CD4-positive, alpha-beta T cell treated with Interleukin-4 for 4 hours (primary cell): ENCODE measurements at regions not wholly inside any gene's neighbourhood (a gene's known extent, or its start where the extent isn't known, plus 50 kb on each side); places are given as distances from the start of the nearest gene placed in this dataset.
A peak's percentile ranks its signal among the peaks of the same experiment; 100 is the strongest.

ENCODE experiments used
- DNase-seq: peaks from one replicate; pipeline ENCODE4 v3.0.0-alpha.2; 2020

DNA sequence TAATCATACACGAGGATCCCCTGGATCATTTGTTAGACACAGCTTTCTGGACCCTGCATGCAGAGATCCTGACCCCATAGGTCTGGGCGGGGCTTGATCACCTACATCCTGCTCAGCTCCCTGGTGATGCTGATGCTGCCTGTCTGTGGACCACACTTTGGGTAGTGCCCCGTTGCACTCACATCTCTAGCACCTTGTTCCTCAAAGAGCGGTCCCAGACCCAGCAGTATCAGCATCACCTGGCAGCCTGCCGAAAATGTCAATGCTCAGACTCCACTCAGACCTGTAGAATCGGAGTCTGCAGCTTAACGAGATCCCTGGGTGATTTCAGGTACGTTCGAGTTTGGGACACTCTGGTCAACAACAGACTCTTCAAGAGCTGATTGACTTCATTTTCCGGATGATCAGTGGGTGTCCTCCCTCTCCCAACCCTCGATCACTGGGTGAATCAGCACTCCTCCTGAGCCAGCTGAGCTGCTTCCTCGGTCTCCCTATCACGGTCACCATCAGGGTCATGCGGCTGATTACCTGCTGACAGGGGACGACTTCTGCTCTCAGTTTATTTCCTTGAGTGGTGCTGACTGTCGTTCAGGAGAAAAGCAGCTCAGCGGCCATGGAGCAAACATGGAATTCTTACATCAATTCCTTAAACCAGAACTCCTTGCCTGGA, 150.6 kb upstream of the RAB12 start:
- no peak for DNase-seq

DNA sequence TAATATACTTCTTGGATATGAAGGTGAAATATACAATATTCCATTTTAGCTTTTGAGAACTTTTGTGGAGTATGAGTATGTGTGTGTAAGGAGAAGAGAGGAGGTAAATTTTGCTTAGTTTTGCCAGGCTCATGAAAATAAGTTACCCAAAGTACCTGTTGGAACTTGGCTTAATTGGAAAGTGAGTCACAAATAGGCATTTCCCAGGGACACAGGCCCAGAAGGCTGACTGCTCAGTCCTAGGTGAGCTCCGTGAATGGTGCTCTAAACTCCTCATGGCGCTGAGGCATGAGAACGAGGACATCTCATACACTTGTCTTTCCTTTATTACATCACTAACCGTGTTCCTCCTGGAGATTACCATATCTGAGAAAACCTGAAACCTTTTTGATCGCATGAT, 148.5 kb upstream of the RAB12 start:
- DNase-seq: no peak

DNA sequence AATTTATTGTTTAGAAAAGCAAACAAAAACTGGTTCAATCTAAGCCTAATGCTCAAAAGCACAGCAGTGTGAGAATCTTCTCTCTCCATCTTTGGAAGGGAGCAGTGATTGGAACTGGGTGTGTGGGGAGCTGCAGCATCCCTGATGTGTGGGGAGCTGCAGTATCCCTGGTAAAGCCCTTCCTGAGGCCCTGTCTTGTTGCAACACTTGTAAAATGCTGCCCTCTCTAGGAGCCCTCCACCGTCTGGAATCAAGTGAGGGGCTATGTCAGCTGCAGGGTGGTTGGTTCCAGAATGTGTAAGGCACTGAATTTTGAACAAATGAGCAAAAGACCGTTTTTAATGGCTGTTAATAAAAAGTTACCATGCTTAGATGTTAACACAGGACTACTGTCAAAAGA, 147.7 kb upstream of the RAB12 start:
- DNase-seq: no peak

DNA sequence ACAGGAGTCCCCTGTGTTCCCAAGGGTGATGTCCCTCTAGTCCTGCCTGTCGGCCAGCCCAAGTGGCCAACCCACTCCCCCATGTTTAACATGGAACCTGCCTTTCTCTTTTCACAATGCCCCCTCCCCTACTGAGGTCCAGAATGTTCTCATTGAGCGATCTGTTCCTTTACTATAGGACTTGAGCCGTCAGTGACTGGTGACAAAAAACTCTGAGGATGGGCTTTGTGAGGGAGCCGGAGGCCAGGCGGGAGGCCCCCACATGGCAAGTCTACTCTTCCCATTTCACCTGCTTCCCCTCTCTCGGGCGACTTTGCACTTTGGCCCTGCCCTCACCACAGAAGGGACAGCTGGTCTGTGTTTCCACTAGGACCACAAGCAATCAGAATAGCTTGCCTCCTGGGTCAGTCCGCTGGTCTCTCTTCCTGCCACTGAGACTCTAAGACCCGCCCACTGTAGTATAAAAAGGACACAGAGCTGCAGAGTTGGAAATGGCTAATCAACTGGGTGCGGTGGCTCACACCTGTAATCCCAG, 146.5 kb upstream of the RAB12 start:
- DNase-seq: no peak

DNA sequence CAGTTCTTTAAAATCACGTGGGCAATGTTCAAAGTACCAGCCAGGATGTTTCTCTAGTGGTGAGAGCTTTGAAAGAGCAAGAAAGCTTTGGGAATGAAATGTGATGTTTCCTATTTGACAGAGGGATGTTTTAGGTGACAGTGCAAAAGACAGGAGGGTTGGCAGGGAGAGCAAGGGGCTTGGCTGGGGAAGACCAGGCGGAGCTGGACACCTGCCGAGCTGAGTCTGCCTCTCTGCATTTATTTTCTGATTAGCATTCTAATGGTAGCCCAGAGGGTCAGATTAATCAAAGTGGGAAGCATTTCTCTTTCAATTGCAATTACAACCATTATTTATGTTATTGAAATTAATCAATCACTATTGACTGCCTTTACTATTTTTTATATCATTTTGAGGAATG, 145.4 kb upstream of the RAB12 start:
- no peak for DNase-seq

DNA sequence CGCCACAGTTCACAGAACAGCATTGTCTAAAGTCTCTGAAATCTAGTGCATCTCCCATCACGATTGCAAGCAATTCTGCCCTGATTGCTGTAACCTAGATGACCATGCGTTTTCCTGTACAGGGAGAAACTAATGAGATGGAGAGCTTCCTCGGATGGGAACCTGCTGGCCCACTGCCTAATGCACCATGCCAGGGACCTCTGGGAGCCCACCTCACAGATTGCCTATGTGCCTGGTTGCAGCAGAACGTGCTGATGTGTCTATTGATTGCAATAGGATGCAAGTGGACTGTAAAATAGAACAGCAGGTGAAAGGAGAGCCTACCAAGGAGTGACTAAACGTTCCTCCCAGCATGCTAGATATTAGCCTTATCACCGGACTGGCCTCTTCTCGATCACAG, 141.0 kb upstream of the RAB12 start:
- DNase-seq: no peak

DNA sequence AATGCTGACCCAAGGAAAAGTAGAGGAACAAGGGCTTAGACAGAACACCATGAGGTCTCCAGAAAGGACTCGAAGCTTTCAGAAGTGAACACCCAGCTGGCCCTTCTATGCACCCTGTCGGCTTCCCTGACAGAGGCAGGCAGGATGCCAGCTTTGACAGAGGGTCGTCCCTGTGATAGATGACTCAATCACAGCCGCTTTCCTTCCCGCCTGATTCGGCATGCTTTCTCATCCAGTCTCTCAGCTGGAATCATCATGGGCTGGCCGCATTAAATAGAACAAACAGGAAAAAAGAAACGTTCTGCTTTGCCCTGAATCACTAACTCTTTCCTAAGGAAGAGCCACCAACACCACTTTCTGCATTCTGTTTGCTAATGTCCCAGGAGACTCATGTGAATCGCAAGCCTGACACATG, 140.3 kb upstream of the RAB12 start:
- no peak for DNase-seq

DNA sequence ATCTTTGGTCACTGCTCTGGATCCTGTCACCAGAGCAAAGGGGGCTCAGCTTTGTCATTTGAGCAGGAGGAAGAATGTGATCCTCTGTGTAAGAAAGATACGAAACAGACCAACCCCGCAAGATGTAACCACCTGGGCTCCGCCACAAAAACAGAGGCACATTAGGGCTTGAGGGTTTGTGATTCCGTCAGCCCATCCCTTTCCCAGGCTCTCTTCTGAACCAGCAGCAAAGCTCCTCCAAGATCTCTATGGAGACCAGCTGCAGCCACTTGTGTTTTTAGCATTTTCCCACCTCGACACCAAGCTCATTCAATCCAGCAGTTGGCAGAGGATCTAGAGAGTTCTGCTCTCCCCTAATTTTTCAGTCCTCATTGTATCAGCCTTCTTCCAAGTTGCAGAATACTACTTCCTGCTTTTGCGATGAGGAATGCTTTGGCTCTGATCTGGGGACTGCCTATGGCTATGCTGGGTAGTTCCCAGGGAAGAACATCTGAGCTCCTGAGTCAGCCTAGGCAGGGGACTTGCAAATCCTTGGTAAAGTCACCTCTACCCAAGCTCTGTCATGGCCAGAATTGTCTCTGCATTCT, 139.6 kb upstream of the RAB12 start:
- no peak for DNase-seq

DNA sequence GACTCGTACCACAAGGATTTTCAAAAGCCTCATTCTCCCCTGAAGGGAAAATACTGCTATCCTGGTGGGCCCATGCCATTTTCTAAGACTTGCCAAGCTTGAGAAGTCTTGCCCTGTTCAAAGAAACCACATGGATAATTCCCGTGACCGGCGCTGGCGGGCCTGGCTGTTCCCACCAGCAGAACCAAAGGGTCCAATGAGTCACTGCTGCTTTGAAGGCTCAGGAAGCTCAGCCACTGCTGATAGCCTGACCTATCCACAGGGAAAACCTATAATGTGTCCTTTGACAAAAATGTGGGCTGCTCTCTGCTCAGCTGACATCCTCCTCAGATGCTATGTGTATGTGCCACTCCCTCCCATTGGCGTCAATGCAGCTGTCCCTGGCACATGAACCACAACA, 137.9 kb upstream of the RAB12 start:
- no peak for DNase-seq

DNA sequence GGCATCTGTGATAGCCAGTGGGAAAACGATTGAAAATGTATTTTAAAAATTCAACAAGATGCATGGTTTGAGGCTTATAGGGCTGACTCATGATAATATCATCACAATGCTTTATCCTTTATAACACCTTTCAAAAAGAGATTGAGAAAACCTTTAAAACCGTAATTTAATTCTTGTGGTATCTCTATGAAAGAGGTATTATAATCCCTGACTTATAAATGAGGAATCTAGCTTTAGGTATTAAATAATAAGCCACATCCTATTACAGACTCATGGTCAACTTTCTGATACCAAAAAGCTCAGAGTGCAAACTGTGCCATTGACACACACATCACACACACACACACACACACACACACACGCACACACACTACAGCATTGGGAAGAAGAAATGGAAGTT, 134.6 kb upstream of the RAB12 start:
- DNase-seq: no peak

DNA sequence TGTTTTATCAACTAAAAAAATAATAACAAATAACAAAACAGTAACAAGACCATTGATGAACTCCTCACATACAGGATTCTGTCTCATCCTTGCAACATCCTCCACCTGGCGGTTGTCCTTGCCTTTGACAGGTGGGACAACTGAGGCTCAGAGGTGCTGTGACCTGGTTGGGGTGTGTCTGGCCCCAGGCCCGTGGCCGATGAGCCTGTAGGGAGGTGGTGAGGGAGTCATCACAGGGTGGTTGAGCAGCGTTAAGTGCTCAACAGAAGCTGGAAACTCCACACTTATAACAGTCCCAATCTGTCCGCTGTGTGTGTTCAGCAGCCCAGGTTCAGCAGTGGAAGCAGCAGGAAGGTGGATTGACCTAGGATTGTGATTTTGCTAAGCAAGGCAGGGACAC, 131.6 kb upstream of the RAB12 start:
- DNase-seq: no peak

DNA sequence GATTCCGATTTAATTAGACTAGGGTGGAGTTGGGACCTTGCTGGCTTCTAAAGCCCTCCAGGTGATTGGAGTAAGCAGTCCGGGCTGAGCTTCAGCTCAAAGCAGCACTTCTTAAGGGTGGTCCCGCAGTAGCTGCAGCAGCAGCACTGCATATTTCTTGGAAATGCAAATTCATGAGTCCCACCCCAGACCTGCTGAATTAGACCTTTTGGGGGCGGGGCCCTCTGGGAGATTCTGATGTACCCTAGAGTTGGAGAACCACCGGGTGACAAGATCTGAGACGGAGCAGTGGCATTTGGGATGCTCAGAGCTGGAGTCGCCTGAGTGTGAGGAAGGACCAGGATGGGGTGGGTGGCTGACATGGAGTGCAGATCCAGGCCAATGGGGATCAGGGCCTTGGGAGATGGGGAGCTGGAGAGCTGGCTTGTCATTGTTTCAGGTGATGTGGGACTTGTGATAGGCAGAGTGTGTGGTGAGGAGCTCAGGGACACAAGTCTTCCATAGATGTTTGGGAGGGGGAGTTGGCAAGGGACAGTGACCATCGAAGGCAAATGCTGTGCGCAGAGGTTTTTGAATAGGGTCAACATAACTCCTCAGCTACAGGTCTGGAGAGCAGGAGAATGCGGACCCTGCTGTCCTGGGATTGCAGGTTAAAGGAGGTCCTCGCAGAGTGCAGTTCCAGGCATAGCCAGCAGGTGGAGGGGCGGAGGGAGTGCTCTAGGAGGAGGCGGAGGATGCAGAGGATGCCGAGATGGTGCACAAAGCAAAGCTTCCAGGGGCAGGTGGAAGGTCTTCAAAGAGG, 130.9 kb upstream of the RAB12 start:
- DNase-seq: peak; percentile 42

DNA sequence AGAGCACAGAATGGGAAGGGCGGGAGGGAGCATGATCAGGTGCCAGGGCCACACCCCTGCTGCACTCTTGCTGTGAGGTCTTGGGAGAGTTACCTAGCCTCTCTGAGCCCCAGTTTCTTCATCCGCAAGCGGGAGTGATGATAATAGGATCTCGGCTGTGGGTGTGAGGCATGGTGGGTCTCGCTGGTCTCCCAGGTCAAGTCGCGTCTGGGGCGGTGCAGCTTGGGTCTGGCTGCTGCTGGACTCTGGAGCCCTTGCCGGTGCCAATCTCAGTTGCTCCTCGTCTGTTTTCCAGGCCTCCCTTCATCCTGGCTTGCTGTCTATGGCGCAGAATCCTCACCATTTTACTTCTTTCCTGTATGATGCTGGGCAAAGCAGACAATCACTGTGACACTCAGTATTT, 130.3 kb upstream of the RAB12 start:
- DNase-seq: no peak

DNA sequence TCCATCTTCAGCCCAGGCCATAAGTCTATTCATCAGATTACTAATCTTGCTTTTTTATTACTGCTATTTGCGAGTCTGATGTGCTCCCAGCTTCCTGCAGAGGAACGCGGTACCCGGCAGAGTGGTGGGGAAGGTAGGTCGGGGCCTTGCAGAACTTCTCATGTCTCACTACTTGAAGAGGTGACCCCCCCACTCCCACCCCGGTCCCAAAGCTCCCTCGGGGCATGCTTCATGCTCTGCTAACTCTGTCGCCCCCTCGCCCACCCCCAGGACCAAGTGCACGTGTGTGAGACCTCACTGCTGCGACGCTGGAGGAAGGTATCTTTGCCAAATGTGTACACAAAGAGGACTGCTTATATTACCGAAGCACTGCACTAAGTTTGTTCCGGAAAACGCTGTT, 129.4 kb upstream of the RAB12 start:
- DNase-seq: no peak

DNA sequence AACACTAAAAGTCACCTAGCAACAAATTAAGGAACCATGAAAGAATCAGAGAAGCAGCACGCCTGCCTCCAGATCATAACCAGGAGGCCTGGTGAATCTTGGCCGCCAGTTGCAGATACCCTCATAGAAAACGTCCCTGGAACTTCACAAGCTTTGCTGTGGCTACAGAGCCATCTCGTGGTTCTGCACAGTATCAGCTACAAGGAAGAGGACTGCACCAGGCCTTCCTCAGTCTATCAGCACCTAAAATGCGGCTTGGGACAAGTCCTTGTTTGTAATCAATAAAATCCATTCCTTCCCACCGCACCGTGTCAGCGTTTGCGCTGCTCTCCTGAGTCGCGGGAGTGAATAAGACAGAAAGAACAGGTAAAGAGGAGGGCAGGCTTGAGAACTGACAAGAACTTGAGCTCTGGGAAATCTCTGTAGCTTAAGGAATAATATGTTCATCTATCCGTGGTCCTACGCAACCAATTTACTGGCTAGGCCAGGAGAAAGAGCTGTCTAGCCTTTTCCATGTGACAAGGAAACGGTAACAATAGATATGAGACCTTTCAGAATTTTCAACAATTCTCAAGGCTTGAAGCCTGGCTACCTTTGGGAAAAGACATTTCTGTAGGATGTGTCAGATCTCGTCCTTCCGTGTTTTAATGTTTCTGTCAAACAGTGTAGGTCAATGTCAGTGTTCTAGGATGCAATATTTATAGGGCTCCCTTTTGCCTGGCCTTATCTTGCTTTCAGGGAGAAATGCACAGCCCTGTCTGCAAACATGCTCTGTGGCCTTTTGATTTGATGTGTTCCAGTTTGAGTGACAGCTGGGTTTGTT, 128.5 kb upstream of the RAB12 start:
- DNase-seq: no peak

DNA sequence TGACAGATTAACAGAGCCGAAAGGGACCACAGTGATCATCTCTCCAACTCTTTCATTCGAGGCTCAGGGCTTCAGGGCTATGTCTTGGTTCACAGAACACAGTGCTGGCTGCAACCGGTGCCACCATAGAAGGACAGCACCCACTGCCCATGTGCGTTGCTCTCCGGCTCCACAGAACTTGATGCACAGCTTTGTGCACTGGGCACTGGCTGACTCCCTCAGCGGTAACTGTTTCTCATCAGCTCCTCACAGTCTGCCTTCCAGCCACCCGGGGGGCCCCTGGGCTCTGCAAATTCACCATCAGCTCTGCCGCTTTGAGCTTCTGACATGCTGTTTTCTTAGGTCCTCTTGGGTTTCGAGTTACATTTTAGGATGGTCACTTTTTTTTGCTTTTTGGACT, 124.3 kb upstream of the RAB12 start:
- no peak for DNase-seq

DNA sequence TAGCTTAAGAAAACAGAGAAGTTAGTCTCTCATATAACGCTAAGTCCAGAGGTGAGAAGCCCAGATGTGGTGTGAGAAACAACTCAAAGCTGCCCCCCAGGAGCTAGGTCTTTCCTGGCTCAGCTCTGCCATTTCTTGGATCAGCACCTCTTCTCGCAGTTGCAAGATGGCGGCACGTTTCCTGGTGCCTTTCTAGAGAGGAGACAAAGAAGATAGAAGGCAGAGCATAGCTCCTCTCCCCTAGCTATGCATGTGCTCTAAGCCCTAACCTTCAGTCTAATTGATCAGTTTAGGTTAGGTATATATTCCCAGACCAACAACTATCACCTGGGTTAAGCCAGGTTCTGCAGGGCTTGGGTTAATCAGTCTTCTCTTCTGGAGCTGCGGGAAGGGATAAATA, 119.5 kb upstream of the RAB12 start:
- DNase-seq: no peak

DNA sequence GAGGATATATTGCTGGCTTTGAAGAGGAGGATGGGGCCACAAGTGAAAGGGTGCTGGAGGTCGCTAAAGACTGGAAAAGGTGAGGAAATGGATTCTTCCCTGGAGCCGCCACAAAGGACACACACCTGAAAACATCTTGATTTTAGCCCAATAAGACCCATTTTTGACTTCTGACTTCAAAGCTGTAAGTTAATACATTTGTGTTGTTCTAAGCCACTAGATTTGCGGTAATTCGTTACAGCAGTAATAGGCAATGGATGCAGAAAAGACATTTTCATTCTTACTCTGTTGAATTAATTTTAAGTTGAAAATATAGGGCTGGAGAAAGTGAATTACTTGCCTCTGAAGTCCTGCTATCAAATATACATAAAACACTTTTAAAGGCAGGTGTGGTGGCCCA, 117.7 kb upstream of the RAB12 start:
- no peak for DNase-seq

DNA sequence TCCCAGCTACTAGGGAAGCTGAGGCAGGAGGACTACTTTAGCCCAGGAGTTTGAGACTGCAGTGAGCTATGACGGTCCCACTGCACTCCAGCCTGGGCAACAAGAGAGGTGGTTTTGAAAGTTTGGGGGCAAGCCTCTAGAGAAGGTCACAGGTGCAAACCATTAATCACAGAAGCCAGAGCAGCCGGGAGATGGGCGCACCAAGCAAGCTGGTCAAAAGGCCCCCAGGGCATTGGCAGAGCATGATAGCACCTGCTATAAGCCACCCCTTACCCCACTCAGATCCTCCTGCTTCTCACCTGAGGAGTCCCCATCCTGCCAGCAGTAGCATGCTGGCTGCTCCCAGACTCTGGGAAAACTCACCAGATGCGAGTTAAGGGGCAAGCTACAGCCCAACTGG, 116.1 kb upstream of the RAB12 start:
- DNase-seq: no peak

DNA sequence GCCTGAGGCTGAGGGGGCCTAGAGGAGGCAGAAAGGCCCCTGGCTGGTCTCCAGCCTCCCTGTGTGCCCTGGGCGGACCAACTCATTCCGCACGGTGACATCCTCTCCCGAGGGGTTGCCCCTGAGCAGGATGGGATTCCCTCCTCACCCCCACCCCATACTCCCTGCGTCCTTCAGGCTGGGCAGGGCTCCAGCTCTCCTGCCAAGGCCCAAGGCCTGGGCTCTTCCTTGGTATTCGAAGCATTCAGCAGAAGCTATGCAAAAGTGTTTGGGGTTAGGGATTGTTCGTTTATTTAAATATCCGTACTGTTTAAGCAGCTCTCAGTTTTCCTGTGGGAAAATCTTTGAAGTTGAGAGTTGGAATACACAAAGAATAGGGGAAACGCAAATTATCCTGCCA, 113.1 kb upstream of the RAB12 start:
- DNase-seq: no peak

DNA sequence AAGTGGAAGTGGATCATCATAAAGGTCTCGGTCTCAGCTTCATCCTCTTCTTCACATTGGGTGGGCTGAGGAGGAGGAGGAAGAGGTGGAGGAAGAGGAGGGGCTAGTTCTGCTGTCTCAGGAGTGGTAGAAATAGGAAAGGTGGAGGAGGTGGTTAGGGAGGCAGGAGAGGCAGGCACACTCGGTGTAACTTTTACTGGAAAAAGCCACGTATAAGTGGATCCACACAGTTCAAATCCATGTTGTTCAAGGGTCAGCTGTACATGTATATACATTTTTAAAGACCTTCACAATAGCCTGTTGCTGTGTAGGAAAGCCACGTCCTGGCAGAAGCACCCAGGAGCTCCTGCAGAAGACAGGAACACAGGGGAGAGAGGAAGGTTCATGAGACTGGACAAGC, 110.3 kb upstream of the RAB12 start:
- DNase-seq: no peak

DNA sequence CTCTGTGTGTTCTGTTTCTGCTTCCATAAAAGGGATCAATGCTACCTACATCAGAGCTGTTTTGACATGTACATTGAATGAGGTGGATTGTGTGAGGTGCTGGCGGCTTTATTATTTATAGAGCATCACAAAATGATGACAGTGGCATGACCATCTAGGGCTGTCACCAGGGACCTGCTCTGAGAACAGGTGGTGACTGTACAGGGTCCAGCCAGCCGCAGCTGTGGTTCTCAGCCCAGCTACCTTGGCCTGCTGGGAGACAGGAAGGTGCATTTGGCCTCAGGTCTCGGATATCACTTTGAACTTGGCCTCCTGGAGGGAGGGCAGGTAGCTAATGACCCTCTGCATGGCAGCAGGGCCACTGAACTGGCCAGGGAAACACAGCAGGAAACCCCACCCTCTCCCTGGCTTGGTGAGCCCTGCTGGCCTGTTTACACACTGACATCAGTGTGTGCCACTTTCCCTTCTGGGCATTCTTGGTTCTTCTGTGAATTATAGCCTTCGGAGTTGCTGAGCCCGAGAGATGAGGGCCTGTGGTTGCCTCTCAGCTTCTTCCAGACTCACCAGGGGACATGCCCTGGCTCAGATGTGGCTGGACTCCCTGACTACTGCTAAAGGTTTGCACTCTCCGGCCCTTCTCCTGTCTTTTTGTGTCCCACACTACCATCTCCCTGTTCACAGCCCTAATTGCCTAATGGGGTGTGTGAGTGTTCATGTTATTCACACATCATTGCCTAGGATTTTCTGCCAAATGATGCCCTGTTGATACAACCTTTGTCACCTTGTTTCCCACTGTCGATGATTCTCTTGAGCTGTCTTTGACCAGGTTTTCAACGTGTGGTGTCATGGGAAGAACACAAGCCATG, 109.2 kb upstream of the RAB12 start:
- DNase-seq: no peak
